Thyroid gland (tissue), 4 donors: ENCODE measurements at regions not wholly inside any gene's neighbourhood (a gene's known extent, or its start where the extent isn't known, plus 50 kb on each side); places are given as distances from the start of the nearest gene placed in this dataset.

Experiments used
- POLR2A ChIP-seq, 2 donors: fragments of 450-650 bp; IDR thresholded peaks; one replicate each; pipeline ENCODE4 v1.6.1; 2017; ENCODE audit warnings: antibody characterized with exemption in 2 of 2, mild to moderate bottlenecking in 2 of 2, moderate library complexity in 1 of 2
- TF ChIP-seq, protein P1 (sequence below), 6 experiments: fragments of 200-600 bp in 3 of 6; fragments of 450-650 bp in 3 of 6; sonication (generic) in 3 of 6; IDR thresholded peaks; one replicate each; pipeline ENCODE4 v1.5.1; 2016 to 2019; ENCODE audit warnings: antibody characterized with exemption in 6 of 6, mild to moderate bottlenecking in 2 of 6, inconsistent platforms in 1 of 6, moderate library complexity in 1 of 6

GRCh38 chr4:27484216-27484615 is 623.6 kb downstream of the STIM2 start:
- TF ChIP-seq, protein P1, sequence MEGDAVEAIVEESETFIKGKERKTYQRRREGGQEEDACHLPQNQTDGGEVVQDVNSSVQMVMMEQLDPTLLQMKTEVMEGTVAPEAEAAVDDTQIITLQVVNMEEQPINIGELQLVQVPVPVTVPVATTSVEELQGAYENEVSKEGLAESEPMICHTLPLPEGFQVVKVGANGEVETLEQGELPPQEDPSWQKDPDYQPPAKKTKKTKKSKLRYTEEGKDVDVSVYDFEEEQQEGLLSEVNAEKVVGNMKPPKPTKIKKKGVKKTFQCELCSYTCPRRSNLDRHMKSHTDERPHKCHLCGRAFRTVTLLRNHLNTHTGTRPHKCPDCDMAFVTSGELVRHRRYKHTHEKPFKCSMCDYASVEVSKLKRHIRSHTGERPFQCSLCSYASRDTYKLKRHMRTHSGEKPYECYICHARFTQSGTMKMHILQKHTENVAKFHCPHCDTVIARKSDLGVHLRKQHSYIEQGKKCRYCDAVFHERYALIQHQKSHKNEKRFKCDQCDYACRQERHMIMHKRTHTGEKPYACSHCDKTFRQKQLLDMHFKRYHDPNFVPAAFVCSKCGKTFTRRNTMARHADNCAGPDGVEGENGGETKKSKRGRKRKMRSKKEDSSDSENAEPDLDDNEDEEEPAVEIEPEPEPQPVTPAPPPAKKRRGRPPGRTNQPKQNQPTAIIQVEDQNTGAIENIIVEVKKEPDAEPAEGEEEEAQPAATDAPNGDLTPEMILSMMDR (IDR thresholded peaks at IDR 0.05) = no peak
- TF ChIP-seq POLR2A (IDR thresholded peaks at IDR 0.05) = no peak
